Gastroesophageal sphincter (tissue), 3 donors: ENCODE measurements at regions not wholly inside any gene's neighbourhood (a gene's known extent, or its start where the extent isn't known, plus 50 kb on each side); places are given as distances from the start of the nearest gene placed in this dataset.

ENCODE experiments used
- CTCF ChIP-seq, 4 experiments: fragments of 200-600 bp in 2 of 4; fragments of 450-650 bp in 2 of 4; sonication (generic) in 1 of 4; IDR thresholded peaks; one replicate each; pipeline ENCODE4 v1.5.1; 2017 to 2019; ENCODE audit warnings: antibody characterized with exemption in 4 of 4, mild to moderate bottlenecking in 2 of 4, moderate library complexity in 2 of 4
- POLR2A ChIP-seq, 2 donors: fragments of 450-650 bp; IDR thresholded peaks; one replicate each; pipeline ENCODE4 v1.6.1; 2017; ENCODE audit warnings: antibody characterized with exemption in 2 of 2, mild to moderate bottlenecking in 2 of 2, moderate library complexity in 1 of 2

- TF ChIP-seq POLR2A (IDR thresholded peaks at IDR 0.05): no peak
- no peak for TF ChIP-seq CTCF (IDR thresholded peaks at IDR 0.05)
Observed at GRCh38 chr5:8831854-8832253, 714.0 kb downstream of the SEMA5A start.
